GM12874 (cell line): ENCODE measurements at regions not wholly inside any gene's neighbourhood (a gene's known extent, or its start where the extent isn't known, plus 50 kb on each side); places are given as distances from the start of the nearest gene placed in this dataset.

Experiments used
- TF ChIP-seq, protein P1 (sequence below): IDR thresholded peaks from 2 replicates; pipeline ENCODE4 v1.5.1; 2011; ENCODE audit warnings: low read depth, mild to moderate bottlenecking, control low read depth, low read length, moderate library complexity; ENCODE audit not compliant: insufficient read depth

DNA sequence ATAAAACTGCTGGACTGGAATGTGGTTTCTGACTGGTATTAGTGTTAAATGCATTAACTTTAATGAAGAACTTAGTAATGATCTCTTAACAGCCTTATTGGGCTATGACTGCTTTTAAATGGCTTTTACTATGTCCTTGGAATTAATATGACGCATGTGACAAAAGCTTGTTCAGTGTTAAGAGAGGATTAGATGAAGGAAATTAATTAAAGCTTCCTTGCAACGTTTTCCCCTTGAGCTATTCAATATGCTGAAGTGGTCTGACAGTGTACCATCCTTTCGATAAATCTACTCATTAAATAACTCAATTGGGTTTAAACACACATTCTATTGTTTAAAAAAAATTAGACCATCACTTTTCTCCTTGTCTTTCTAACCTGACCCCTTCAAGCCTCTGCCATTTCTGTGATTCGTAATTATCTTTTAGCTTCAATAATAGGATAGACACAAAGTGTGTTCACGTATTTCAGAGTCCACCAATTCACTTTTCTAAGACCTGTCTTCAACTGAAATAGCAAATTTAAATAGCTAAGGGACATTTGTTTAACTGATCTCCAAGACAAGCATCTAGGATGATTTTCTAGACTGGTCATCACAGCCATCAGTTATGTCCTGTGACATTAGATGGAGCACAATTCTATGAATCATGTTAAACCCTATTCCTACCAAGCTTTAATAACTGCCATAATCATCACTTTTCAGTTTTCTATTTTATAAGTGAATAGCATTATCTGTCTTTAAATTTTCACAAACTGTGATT, 1258.0 kb upstream of the CDH9 start:
- TF ChIP-seq, protein P1, sequence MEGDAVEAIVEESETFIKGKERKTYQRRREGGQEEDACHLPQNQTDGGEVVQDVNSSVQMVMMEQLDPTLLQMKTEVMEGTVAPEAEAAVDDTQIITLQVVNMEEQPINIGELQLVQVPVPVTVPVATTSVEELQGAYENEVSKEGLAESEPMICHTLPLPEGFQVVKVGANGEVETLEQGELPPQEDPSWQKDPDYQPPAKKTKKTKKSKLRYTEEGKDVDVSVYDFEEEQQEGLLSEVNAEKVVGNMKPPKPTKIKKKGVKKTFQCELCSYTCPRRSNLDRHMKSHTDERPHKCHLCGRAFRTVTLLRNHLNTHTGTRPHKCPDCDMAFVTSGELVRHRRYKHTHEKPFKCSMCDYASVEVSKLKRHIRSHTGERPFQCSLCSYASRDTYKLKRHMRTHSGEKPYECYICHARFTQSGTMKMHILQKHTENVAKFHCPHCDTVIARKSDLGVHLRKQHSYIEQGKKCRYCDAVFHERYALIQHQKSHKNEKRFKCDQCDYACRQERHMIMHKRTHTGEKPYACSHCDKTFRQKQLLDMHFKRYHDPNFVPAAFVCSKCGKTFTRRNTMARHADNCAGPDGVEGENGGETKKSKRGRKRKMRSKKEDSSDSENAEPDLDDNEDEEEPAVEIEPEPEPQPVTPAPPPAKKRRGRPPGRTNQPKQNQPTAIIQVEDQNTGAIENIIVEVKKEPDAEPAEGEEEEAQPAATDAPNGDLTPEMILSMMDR = no peak

DNA sequence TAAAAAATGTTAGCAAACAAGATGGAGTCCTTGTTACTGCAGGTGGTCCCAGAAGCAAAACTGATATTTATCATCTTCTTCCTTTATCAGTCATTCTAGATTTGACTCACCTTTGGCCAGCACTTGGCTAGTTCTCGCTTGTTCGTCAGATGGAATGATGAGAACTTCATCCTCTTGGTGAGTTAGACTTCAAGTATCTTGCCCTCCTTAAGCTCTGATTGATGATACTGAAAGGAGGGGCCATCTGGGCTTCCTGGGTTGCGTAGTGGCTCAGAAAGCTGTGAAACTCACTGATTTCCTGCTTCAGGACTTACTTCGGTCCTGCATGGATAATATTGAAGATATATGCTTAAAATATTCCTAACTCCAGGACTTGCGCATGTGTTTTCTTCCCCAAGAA, 1248.2 kb upstream of the CDH9 start:
- TF ChIP-seq, protein P1 = no peak

DNA sequence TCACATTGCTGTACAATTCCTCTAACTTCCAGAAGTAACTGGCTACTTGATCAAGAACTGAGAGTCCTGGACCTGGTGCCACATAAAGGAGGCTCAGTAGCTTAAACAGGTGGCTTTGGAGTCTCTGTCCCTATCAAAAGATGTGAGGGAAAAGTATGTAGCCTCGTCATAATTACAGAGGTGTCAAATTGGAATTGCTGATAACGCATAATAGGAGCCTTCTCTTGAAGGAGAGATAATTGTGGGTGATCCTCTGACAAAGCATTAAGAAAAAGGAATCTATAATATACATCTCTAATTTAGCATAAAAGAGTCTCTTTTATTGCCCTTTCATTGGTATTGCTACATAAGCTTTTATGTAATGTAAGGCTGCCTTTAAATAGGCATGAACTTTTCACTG, 1246.4 kb upstream of the CDH9 start:
- TF ChIP-seq, protein P1 = no peak

DNA sequence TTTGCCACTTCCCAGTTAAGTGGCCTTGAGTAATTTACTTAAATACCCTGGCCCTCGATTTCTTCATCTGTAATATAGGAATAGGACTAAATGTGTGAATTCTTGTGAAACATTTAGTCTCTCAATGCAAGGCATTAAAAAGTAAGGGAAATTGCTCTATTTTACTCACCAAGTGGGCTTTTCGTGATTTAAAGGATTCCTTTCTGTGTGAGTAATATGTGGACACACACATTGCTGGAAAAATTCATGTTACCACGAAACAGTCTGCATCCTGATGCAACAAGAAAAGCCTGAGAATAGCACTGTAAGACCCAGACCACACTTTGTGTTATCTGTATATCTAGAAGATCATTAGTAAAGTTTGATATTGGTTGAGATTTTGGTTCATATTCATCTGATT, 1243.0 kb upstream of the CDH9 start:
- TF ChIP-seq, protein P1 = no peak

DNA sequence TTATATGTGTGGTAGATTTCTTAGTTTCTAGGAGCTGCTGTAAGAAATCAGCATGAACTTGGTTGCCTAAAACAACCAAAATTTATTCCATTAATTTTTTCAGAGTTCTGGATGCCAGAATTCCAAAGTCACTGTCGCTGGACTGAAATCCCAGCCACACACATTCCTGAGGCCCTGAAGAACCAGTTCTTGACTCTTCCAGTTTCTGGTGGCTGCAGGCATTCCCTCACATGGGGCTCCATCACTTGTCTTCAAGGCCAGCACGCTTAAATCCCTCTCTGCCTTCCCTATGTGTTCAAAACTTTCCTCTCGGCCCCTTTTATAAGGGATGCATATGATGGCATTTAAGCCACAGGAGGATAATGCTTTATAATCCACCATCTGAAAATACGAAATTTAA, 1237.5 kb upstream of the CDH9 start:
- TF ChIP-seq, protein P1 = no peak

DNA sequence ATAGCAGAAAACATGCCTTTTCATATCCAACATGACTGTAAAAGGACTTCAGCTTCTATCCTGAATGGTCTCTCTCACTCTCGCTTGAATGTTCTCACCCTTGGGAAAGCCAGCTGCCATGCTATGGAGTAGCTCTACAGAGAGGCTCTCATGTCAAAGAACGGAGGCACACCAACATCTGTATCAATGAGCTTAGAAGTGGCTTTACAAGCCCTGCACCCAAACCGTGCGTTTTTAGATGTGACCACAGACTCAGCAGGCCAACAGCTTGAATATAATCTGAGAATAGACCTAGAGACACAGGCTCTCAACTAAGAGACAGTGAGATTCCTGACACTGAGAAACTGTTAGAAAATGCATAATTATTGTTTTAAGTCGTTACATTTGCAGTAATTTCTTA, 1231.6 kb upstream of the CDH9 start:
- TF ChIP-seq, protein P1 = no peak

DNA sequence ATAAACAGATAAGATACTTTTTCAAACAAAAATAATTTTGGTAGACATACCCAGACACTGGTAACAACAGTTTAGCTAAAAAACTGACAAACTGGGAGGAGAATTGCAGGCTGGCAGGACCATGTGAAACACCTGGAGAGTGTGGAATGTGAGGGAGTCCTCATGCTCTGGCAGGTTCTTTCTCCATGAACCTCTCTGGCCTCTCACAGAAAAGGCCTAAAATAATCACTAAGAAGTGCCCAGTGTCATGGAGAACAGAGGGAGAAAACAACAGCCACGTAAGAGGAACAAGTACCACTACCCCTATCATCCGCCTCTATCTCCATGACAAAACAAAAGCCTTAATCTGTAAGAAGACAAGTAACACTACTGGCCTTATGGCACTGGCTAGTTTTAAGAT, 1227.5 kb upstream of the CDH9 start:
- TF ChIP-seq, protein P1 = no peak

DNA sequence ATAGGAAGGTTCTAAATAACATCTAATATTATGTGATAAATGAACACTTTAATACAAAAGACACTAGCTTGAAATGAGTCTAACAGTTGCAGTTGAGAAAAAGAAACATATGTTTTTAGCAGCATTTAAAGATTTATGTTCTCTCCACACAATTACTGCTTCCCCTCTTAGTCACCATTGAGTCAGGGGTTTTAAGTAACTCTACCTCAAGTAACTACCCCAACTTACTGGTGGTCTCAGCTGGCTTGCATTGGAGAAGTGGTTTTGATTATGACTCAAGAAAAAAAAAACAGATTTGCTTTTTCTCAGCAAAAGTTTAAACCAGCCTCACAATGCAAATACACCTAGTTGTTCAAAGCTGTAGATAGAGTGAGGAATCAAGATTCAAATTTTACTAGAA, 1216.5 kb upstream of the CDH9 start:
- TF ChIP-seq, protein P1 = no peak
